Neural crest cell (in vitro differentiated cells): ENCODE measurements at regions not wholly inside any gene's neighbourhood (a gene's known extent, or its start where the extent isn't known, plus 50 kb on each side); places are given as distances from the start of the nearest gene placed in this dataset.

Experiments
- DNase-seq: peaks from one replicate; pipeline ENCODE4 v3.0.0; 2021; ENCODE audit warnings: low read depth, mixed read lengths, low spot score
- H3K27ac Mint-ChIP-seq: one replicate; pipeline ENCODE4 v1.8.0; 2021; ENCODE audit warnings: mild to moderate bottlenecking, mixed read lengths; ENCODE audit not compliant: unreplicated experiment
- H3K27me3 Mint-ChIP-seq: 2 replicates; pipeline ENCODE4 v1.8.0; 2021; ENCODE audit warnings: low read depth, mild to moderate bottlenecking, mixed read lengths
- H3K36me3 Mint-ChIP-seq: 2 replicates; pipeline ENCODE4 v1.8.0; 2021; ENCODE audit warnings: low read depth, mild to moderate bottlenecking, mixed read lengths
- H3K4me1 Mint-ChIP-seq: 2 replicates; pipeline ENCODE4 v1.8.0; 2021; ENCODE audit warnings: mixed read lengths
- H3K4me3 Mint-ChIP-seq: one replicate; pipeline ENCODE4 v1.8.0; 2021; ENCODE audit warnings: mild to moderate bottlenecking, mixed read lengths
- H3K9me3 Mint-ChIP-seq: 2 replicates; pipeline ENCODE4 v1.8.0; 2021; ENCODE audit warnings: mixed read lengths
- TF ChIP-seq, protein P1 (sequence below): fragments of 200-600 bp; sonication (generic); conservative IDR thresholded peaks from 2 replicates; pipeline ENCODE4 v1.5.0; 2021; ENCODE audit warnings: antibody characterized with exemption, mild to moderate bottlenecking

DNA sequence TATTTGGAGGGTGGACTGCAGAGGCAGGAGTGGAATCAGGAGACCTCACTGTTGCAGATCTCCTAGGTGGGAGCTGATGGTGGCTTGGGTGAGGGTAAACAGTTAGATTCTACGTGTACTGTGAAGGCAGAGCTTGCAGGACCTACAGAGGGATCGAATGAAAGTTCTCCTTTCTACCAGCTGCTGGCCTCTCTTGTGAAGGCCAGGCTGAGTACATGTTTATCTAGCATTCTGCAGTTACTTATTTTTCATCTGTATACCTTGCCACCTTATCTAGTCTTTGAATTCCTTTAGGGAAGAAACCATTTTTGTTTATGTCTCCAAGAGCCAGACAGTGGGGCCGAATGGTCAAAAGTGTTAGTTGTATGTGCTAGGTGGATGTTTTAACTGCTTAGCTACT is 57.6 kb downstream of the PTTG1 start:
- TF ChIP-seq, protein P1, sequence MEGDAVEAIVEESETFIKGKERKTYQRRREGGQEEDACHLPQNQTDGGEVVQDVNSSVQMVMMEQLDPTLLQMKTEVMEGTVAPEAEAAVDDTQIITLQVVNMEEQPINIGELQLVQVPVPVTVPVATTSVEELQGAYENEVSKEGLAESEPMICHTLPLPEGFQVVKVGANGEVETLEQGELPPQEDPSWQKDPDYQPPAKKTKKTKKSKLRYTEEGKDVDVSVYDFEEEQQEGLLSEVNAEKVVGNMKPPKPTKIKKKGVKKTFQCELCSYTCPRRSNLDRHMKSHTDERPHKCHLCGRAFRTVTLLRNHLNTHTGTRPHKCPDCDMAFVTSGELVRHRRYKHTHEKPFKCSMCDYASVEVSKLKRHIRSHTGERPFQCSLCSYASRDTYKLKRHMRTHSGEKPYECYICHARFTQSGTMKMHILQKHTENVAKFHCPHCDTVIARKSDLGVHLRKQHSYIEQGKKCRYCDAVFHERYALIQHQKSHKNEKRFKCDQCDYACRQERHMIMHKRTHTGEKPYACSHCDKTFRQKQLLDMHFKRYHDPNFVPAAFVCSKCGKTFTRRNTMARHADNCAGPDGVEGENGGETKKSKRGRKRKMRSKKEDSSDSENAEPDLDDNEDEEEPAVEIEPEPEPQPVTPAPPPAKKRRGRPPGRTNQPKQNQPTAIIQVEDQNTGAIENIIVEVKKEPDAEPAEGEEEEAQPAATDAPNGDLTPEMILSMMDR: no peak
- peaks cover 3% of the 10 kb centered on the region for H3K27me3 Mint-ChIP-seq
- DNase-seq: no peak
- H3K36me3 Mint-ChIP-seq: no peaks in the 10 kb centered on the region
- H3K9me3 Mint-ChIP-seq: no peaks in the 10 kb centered on the region
- no peak overlapping the region for H3K27ac Mint-ChIP-seq
- H3K4me1 Mint-ChIP-seq: peaks cover 3% of the 10 kb centered on the region
- no peak overlapping the region for H3K4me3 Mint-ChIP-seq

DNA sequence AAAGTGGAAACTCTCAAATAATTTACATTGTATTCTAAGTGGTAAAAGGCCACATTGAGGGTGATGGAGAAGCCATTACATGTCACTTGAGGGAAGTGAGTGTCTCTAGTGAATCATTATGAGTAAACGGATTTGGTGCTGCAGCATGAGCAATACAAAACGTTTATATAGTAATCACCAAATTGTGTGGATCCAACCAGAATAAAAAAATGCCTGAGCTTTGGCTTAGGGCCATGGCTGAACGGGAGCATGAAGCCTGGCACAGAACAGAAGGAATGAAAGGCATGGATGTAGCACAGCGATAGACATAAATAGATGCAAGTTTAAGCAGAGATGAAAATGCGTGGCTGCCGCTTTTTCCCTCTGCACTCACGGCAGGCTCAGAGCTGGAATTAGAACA is 58.3 kb downstream of the PTTG1 start:
- TF ChIP-seq, protein P1: no peak
- Mint-ChIP-seq H3K4me3 (no peak overlapping the region), H3K27ac (no peak overlapping the region), H3K27me3 (peaks cover 3% of the 10 kb centered on the region), H3K36me3 (no peaks in the 10 kb centered on the region), H3K4me1 (peaks cover 3% of the 10 kb centered on the region), H3K9me3 (no peaks in the 10 kb centered on the region)
- no peak for DNase-seq

DNA sequence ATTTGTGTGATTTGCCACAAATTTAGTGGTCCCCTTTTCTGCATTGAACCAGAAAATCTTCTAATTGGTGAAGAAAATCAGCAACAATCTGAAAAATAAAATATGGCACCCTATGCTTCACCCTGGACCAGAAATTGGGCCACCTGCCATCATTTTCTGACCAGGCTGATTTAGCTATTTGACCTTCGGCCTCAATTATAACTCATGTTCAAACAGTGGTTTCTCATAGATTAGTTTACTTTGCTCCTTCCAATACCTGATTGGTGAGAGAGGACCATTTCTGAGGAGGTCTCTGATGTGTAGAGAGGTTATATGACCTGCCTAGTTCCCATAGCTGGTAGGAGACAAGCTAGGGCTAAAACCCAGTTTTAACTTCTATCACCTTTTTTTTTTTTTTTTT is 59.0 kb downstream of the PTTG1 start:
- no peaks in the 10 kb centered on the region for H3K36me3 Mint-ChIP-seq
- H3K27ac Mint-ChIP-seq: no peak overlapping the region
- H3K4me1 Mint-ChIP-seq: peaks cover 3% of the 10 kb centered on the region
- TF ChIP-seq, protein P1: no peak
- no peaks in the 10 kb centered on the region for H3K9me3 Mint-ChIP-seq
- no peak overlapping the region for H3K4me3 Mint-ChIP-seq
- DNase-seq: no peak
- H3K27me3 Mint-ChIP-seq: peaks cover 3% of the 10 kb centered on the region

DNA sequence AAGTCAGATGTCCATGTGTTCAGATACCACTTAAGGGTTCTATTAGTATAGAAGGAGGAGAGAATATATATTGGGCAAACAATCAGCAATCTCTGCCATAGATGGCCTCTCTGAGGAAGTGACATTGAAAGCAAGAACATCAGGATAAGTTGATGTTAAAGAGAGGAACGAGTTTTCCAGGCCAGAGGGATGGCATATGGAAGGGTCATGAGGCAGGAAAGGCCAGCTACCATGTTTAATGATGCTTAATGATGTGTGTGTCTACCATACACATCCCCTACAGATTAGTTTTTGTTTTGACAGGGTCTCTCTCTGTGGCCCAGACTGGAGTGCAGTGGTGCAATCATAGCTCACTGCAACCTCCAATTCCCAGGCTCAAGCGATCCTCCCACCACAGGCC is 63.0 kb downstream of the PTTG1 start:
- H3K4me3 Mint-ChIP-seq: no peak overlapping the region
- peaks cover 3% of the 10 kb centered on the region for H3K27me3 Mint-ChIP-seq
- no peaks in the 10 kb centered on the region for H3K36me3 Mint-ChIP-seq
- no peaks in the 10 kb centered on the region for H3K9me3 Mint-ChIP-seq
- peaks cover 8% of the 10 kb centered on the region for H3K4me1 Mint-ChIP-seq
- H3K27ac Mint-ChIP-seq: no peak overlapping the region
- no peak for DNase-seq
- TF ChIP-seq, protein P1: no peak

- peaks cover 3% of the 10 kb centered on the region for H3K27me3 Mint-ChIP-seq
- H3K36me3 Mint-ChIP-seq: no peaks in the 10 kb centered on the region
- DNase-seq: no peak
- TF ChIP-seq, protein P1: no peak
- no peak overlapping the region for H3K27ac Mint-ChIP-seq
- peaks cover 8% of the 10 kb centered on the region for H3K4me1 Mint-ChIP-seq
- no peak overlapping the region for H3K4me3 Mint-ChIP-seq
- no peaks in the 10 kb centered on the region for H3K9me3 Mint-ChIP-seq
Measured at GRCh38 chr5:160485364-160485969, 63.8 kb downstream of the PTTG1 start.
